DMS53 treated with DMSO at 0.1 percent for 48 hours (cell line): ENCODE measurements at regions not wholly inside any gene's neighbourhood (a gene's known extent, or its start where the extent isn't known, plus 50 kb on each side); places are given as distances from the start of the nearest gene placed in this dataset.
A peak's percentile ranks its signal among the peaks of the same experiment; 100 is the strongest.
"Not testable (repeated sequence)": the region's sequence is repeated elsewhere in the genome, so short reads cannot be mapped to it uniquely, and the experiment has no call there.

Experiments
- DNase-seq: peaks from one replicate; lab custom pipeline; 2025; ENCODE audit not compliant: unreplicated experiment; lab: John Stamatoyannopoulos, UW

GRCh38 chr4:133379681-133380438, 230.8 kb downstream of the PCDH10 start:
- DNase-seq = no peak

- DNase-seq = no peak
These were observed 228.2 kb downstream of the PCDH10 start for GRCh38 chr4:133377286-133377685.

- DNase-seq = no peak
These were observed 223.6 kb downstream of the PCDH10 start for GRCh38 chr4:133372699-133373098.

GRCh38 chr4:133355633-133356032, 206.5 kb downstream of the PCDH10 start:
- no peak for DNase-seq

GRCh38 chr4:133347409-133347808, 198.3 kb downstream of the PCDH10 start:
- no peak for DNase-seq

- no peak for DNase-seq
These were observed 175.4 kb downstream of the PCDH10 start for GRCh38 chr4:133324491-133324890.

- no peak for DNase-seq
These were observed 174.6 kb downstream of the PCDH10 start for GRCh38 chr4:133323670-133324069.

GRCh38 chr4:133320576-133321170, 171.6 kb downstream of the PCDH10 start:
- peak; percentile 46 for DNase-seq

GRCh38 chr4:133316909-133317308, 167.8 kb downstream of the PCDH10 start:
- no peak for DNase-seq

GRCh38 chr4:133314991-133315390, 165.9 kb downstream of the PCDH10 start:
- no peak for DNase-seq

GRCh38 chr4:133287396-133287795, 138.3 kb downstream of the PCDH10 start:
- no peak for DNase-seq

- no peak for DNase-seq
These were observed 129.5 kb downstream of the PCDH10 start for GRCh38 chr4:133278591-133278990.

GRCh38 chr4:133277940-133278339, 128.8 kb downstream of the PCDH10 start:
- DNase-seq = not testable (repeated sequence)

GRCh38 chr4:133275246-133275645, 126.2 kb downstream of the PCDH10 start:
- no peak for DNase-seq

GRCh38 chr4:133273401-133273800, 124.3 kb downstream of the PCDH10 start:
- no peak for DNase-seq

- DNase-seq = no peak
These were observed 121.0 kb downstream of the PCDH10 start for GRCh38 chr4:133270021-133270570.

GRCh38 chr4:133268205-133268604, 119.1 kb downstream of the PCDH10 start:
- no peak for DNase-seq

GRCh38 chr4:133267506-133267905, 118.4 kb downstream of the PCDH10 start:
- not testable (repeated sequence) for DNase-seq

GRCh38 chr4:133266966-133267365, 117.9 kb downstream of the PCDH10 start:
- not testable (repeated sequence) for DNase-seq

GRCh38 chr4:133264251-133264650, 115.2 kb downstream of the PCDH10 start:
- not testable (repeated sequence) for DNase-seq

GRCh38 chr4:133263104-133263503, 114.0 kb downstream of the PCDH10 start:
- DNase-seq = no peak

- DNase-seq = no peak
These were observed 98.8 kb downstream of the PCDH10 start for GRCh38 chr4:133247861-133248260.
